ENCODE measurements at regions not wholly inside any gene's neighbourhood (a gene's known extent, or its start where the extent isn't known, plus 50 kb on each side); places are given as distances from the start of the nearest gene placed in this dataset.

DNA sequence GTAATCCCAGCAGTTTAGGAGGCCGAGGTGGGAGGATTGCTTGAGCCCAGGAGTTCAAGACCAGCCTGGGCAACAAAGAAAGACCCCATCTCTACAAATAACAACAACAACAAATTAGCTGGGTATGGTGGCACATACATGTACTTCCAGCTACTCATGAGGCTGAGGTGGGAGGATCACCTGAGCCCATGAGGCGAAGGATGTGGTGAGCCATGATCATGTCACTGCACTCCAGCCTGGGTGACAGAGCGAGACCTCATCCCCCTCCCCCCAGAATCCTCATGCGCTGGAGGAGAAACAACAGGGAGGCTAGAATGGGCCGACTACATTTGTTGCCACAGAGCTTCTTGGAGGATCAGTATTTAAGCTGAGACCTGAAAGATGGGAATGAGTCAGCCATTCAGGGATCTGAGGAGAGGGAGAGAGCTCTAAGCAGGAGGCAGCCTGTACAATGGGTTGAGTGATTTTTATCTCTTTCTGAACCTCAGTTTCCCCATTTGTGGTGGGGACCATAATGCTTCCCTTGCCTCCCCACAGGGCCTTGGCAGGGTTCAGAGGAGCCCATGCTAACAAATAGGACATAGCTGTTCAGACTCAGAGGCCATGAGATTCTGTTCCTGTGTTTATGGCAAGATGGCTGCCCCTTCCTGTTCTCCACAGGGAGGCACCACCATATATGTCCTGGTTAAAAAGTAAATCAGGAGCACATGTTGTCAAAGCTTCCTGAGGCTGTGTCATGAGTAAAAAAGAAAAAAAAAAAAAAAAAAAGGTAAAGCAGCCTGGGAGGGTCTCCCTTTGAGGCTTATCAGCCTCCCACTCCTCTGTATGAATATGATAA, 131.4 kb upstream of the HAAO start:
- TF ChIP-seq EZH2 (IDR thresholded peaks at IDR 0.05; ENCODE audit: low read length): no peak
- TF ChIP-seq, protein P1, sequence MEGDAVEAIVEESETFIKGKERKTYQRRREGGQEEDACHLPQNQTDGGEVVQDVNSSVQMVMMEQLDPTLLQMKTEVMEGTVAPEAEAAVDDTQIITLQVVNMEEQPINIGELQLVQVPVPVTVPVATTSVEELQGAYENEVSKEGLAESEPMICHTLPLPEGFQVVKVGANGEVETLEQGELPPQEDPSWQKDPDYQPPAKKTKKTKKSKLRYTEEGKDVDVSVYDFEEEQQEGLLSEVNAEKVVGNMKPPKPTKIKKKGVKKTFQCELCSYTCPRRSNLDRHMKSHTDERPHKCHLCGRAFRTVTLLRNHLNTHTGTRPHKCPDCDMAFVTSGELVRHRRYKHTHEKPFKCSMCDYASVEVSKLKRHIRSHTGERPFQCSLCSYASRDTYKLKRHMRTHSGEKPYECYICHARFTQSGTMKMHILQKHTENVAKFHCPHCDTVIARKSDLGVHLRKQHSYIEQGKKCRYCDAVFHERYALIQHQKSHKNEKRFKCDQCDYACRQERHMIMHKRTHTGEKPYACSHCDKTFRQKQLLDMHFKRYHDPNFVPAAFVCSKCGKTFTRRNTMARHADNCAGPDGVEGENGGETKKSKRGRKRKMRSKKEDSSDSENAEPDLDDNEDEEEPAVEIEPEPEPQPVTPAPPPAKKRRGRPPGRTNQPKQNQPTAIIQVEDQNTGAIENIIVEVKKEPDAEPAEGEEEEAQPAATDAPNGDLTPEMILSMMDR (optimal IDR thresholded peaks at IDR 0.05 in 1 of 3, IDR thresholded peaks at IDR 0.05 in 1 of 3, conservative IDR thresholded peaks at IDR 0.05 in 1 of 3; ENCODE audit: extremely low read depth in 1 of 3, insufficient read depth in 2 of 3, low read length in 3 of 3): no peak

All from keratinocyte (primary cell).